HEK293T (cell line): ENCODE measurements at regions not wholly inside any gene's neighbourhood (a gene's known extent, or its start where the extent isn't known, plus 50 kb on each side); places are given as distances from the start of the nearest gene placed in this dataset.

Source experiments
- CTBP1 ChIP-seq: fragments of 450-650 bp; IDR thresholded peaks from 2 replicates; pipeline ENCODE4 v1.6.1; 2016; ENCODE audit warnings: borderline replicate concordance
- HDGF ChIP-seq: fragments of 450-650 bp; IDR thresholded peaks from 2 replicates; pipeline ENCODE4 v1.6.1; 2017; ENCODE audit warnings: antibody characterized with exemption, borderline replicate concordance
- TF ChIP-seq, protein P1 (sequence below): fragments of 450-650 bp; IDR thresholded peaks from 2 replicates; pipeline ENCODE4 v1.6.1; 2016

DNA sequence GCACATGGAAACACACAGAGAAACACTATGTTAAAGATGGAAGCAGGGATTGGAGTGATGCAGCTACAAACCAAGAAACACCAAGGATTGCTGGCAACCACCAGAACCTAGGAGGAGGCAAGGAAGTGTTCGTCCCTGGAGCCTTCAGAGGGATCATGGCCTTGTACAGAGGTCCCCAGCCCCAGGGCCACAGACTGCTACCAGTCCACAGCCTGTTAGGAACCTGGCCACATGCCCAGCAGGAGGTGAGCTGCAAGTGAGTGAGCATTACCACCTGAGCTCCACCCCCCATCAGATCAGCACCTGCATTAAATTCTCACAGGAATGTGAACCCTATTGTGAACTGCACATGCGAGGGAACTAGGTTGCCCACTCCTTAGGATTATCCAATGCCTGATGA lies 505.7 kb upstream of the MDFIC2 start:
- TF ChIP-seq HDGF: no peak
- TF ChIP-seq CTBP1: no peak
- TF ChIP-seq, protein P1, sequence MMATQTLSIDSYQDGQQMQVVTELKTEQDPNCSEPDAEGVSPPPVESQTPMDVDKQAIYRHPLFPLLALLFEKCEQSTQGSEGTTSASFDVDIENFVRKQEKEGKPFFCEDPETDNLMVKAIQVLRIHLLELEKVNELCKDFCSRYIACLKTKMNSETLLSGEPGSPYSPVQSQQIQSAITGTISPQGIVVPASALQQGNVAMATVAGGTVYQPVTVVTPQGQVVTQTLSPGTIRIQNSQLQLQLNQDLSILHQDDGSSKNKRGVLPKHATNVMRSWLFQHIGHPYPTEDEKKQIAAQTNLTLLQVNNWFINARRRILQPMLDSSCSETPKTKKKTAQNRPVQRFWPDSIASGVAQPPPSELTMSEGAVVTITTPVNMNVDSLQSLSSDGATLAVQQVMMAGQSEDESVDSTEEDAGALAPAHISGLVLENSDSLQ: no peak
